ENCODE measurements at regions not wholly inside any gene's neighbourhood (a gene's known extent, or its start where the extent isn't known, plus 50 kb on each side); places are given as distances from the start of the nearest gene placed in this dataset.

DNA sequence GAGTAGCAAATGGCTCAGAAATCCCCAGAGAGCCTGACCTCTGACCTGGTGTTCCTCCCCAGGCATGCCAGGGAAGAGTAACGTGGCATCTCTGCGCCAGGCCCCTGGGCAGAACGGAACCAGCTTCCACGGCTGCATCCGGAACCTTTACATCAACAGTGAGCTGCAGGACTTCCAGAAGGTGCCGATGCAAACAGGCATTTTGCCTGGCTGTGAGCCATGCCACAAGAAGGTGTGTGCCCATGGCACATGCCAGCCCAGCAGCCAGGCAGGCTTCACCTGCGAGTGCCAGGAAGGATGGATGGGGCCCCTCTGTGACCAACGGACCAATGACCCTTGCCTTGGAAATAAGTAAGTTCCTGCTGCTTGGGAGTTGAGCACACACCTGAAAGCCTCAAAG is 83.4 kb upstream of the PACRGL start:
- Histone ChIP-seq H3K9me3 (no peaks in the 10 kb centered on the region), H3K4me3 (ENCODE audit: low read depth, low read length) (no peak overlapping the region), H3K4me1 (no peaks in the 10 kb centered on the region), H3K36me3 (no peaks in the 10 kb centered on the region), H3K27me3 (peaks cover 4% of the 10 kb centered on the region; the same call in 1 of the 2 replicates)
- no peak for DNase-seq
- TF ChIP-seq, protein P1, sequence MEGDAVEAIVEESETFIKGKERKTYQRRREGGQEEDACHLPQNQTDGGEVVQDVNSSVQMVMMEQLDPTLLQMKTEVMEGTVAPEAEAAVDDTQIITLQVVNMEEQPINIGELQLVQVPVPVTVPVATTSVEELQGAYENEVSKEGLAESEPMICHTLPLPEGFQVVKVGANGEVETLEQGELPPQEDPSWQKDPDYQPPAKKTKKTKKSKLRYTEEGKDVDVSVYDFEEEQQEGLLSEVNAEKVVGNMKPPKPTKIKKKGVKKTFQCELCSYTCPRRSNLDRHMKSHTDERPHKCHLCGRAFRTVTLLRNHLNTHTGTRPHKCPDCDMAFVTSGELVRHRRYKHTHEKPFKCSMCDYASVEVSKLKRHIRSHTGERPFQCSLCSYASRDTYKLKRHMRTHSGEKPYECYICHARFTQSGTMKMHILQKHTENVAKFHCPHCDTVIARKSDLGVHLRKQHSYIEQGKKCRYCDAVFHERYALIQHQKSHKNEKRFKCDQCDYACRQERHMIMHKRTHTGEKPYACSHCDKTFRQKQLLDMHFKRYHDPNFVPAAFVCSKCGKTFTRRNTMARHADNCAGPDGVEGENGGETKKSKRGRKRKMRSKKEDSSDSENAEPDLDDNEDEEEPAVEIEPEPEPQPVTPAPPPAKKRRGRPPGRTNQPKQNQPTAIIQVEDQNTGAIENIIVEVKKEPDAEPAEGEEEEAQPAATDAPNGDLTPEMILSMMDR (IDR thresholded peaks at IDR 0.05; ENCODE audit: low read depth, low read length), result no peak

DNA sequence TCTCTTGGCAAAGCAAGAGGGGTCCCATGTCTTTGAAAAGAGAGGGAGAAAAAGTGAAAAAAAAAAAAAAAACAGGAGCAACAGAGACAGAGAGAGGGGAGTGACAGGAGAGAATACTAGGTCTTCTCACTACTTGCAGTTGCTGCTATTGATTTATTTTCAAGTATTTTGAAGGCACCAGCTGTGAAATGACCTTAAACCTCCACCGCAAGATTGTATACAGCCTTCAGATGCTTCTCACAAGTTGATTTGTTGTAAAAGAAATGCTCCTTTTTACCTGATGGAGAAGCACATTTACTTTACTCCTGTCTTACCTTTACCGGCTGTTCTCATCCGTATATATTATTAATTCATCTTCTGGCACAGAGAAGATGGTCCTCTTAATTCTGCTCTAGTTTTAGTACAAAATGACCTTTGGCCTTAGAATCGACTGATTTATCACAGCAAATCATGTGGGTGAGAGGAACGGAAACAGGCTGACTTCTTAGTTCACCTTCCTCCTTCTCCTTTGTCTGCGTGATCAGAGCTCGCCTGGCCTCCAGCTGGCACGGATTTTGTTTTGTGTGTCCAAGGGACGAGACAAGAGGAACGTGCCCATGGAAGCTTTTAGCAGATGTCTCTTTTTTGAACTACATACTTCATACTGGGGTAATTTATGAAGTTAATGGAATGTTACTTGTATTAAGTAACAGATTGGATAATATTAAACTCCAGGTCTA is 82.4 kb upstream of the PACRGL start:
- Histone ChIP-seq H3K4me1 (no peaks in the 10 kb centered on the region), H3K4me3 (ENCODE audit: low read depth, low read length) (no peak overlapping the region), H3K27me3 (peaks cover 9% of the 10 kb centered on the region), H3K9me3 (no peaks in the 10 kb centered on the region), H3K36me3 (no peaks in the 10 kb centered on the region)
- TF ChIP-seq, protein P1 (IDR thresholded peaks at IDR 0.05; ENCODE audit: low read depth, low read length), result no peak
- DNase-seq, result no peak

DNA sequence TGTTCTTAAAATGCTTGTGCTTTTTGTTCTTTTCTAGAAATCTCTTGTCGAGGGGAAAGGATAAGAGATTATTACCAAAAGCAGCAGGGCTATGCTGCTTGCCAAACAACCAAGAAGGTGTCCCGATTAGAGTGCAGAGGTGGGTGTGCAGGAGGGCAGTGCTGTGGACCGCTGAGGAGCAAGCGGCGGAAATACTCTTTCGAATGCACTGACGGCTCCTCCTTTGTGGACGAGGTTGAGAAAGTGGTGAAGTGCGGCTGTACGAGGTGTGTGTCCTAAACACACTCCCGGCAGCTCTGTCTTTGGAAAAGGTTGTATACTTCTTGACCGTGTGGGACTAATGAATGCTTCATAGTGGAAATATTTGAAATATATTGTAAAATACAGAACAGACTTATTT is 81.5 kb upstream of the PACRGL start:
- Histone ChIP-seq H3K27me3 (peaks cover 16% of the 10 kb centered on the region), H3K4me3 (ENCODE audit: low read depth, low read length) (no peak overlapping the region), H3K4me1 (no peaks in the 10 kb centered on the region), H3K9me3 (no peaks in the 10 kb centered on the region), H3K36me3 (no peaks in the 10 kb centered on the region)
- DNase-seq, result no peak
- TF ChIP-seq, protein P1 (IDR thresholded peaks at IDR 0.05; ENCODE audit: low read depth, low read length), result no peak

DNA sequence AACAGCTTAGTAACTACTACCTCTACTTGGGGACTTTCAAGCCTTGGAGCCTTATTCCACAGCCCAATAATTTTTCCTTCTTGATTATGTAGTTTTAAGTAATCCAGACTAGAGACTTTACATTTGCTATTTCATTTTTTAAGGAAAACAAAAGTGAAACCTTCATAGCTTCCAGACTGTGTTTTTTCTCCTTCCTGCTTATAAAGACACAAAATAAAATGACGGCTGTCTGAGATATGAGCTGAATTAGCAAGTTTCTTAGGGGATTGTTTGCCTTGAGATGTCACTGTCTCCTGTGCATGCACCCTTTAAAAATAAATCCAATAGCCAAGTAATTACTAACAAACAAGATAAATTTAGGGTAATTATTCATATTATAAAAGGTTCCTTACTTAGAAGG is 78.8 kb upstream of the PACRGL start:
- H3K27me3 ChIP-seq, result peaks cover 38% of the 10 kb centered on the region
- no peak overlapping the region for H3K4me3 ChIP-seq (ENCODE audit: low read depth, low read length)
- no peaks in the 10 kb centered on the region for H3K36me3 ChIP-seq
- DNase-seq, result no peak
- TF ChIP-seq, protein P1 (IDR thresholded peaks at IDR 0.05; ENCODE audit: low read depth, low read length), result no peak
- no peaks in the 10 kb centered on the region for H3K4me1 ChIP-seq
- H3K9me3 ChIP-seq, result no peaks in the 10 kb centered on the region

DNA sequence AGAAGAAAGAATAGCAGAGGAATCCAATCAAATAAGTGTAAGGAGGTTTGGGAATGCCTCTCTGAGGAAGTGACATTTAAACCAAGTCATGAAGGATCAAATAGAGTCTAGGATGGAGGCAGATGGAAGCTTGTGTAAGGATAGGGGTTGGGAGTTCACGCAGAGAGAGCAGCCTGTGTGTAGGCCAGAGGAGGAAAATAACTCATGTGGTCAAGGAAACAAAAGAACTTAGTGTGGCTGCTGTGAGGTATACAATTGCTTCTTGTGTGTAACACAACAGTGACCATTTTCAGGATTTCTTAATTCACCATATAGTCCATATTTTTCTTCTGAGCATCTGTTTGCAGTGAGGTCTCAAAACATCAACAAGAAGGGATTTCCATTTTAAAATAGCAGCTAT is 77.6 kb upstream of the PACRGL start:
- TF ChIP-seq, protein P1 (IDR thresholded peaks at IDR 0.05; ENCODE audit: low read depth, low read length), result no peak
- DNase-seq, result no peak

DNA sequence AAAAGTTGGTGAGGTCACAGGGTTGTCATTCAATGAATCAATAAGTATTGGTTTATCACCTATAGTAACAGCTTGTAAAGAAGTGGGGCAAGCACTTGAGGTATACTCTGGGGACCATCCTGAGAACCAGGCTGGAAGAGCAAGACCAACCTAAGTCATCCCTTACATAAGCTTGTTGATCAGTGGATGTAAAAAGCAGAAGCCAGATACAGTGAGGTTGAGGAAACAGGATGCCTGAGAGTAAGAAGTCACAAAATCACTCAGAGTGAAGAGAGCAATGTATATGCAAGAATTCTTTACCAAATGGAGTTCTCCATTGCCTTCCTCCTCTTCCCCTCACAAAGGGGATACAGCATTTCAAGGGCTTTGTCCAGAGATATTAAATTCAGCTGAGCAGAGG is 76.3 kb upstream of the PACRGL start:
- Histone ChIP-seq H3K4me1 (no peaks in the 10 kb centered on the region), H3K36me3 (no peaks in the 10 kb centered on the region), H3K4me3 (ENCODE audit: low read depth, low read length) (no peak overlapping the region), H3K27me3 (peaks cover 54% of the 10 kb centered on the region), H3K9me3 (no peaks in the 10 kb centered on the region)
- TF ChIP-seq, protein P1 (IDR thresholded peaks at IDR 0.05; ENCODE audit: low read depth, low read length), result no peak
- no peak for DNase-seq

More for the DNA sequence above, 77.6 kb upstream of the PACRGL start:
- H3K27me3 ChIP-seq, result peaks cover 47% of the 10 kb centered on the region
- H3K4me3 ChIP-seq (ENCODE audit: low read depth, low read length), result no peak overlapping the region
- no peaks in the 10 kb centered on the region for H3K9me3 ChIP-seq
- no peaks in the 10 kb centered on the region for H3K36me3 ChIP-seq
- H3K4me1 ChIP-seq, result no peaks in the 10 kb centered on the region
